HG02623 (cell line): ENCODE measurements at regions not wholly inside any gene's neighbourhood (a gene's known extent, or its start where the extent isn't known, plus 50 kb on each side); places are given as distances from the start of the nearest gene placed in this dataset.
"Not testable (repeated sequence)": the region's sequence is repeated elsewhere in the genome, so short reads cannot be mapped to it uniquely, and the experiment has no call there.

ENCODE experiments used
- ATAC-seq: cut with Tn5 transposase; IDR thresholded peaks from one replicate; pipeline ENCODE4 v1.9.1; 2021; ENCODE audit warnings: moderate library complexity; ENCODE audit not compliant: unreplicated experiment

GRCh38 chr13:105758918-105759860 is 776.3 kb downstream of the EFNB2 start:
- ATAC-seq: no peak

GRCh38 chr13:105740739-105741138 is 794.7 kb downstream of the EFNB2 start:
- no peak for ATAC-seq

- no peak for ATAC-seq
Observed at GRCh38 chr13:105737688-105738087, 797.8 kb downstream of the EFNB2 start.

DNA sequence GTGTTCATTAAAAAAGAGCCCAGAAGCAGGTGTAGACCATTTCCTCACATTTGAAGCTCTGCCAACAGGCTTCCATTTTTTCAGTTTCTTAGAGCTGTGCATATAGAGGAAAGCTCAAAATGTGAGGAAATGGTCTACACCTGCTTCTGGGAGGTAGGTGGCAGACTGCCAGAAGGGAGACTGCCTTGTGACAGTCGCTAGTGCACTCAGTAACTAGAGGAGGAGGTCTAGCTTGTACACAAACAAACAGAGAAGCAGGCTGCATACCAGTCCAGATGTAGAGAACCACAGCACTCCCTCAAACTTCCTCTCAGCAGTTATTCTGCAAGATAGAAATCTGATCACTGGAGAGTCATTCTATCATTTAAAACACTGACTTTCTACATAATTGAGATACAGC is 800.2 kb downstream of the EFNB2 start:
- ATAC-seq: no peak

DNA sequence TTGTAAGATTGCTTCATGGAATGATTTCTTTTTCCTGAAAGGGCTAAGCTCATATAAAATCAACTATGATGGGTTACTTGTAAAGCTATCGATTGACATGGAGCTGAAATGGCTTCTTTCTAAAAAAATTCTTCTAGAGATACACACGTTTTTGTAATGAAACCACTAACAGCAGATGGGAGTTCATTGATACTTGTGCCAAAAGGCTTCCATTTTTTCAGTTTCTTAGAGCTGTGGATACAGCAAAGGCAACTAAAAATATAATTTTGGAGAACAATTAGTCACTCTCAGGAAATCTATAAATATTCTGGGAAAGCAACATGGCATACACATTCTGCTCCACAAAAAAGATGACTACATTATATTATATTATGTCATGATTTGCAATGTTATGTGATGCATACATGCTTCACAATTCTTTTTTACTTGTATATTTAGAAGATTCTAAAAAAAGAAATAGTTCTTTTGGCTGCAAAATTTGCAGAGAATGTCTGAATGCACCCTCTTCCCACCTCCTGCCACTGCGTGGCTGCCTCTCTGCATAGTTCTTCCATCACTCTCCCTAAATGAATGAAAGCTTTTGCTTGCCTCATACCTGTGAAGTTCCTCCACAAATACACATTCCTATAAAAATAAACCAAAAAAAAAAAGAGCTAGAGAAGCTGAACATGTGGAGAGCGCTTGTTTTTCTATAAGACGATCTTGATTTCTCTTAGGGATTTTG is 802.5 kb downstream of the EFNB2 start:
- ATAC-seq: no peak

DNA sequence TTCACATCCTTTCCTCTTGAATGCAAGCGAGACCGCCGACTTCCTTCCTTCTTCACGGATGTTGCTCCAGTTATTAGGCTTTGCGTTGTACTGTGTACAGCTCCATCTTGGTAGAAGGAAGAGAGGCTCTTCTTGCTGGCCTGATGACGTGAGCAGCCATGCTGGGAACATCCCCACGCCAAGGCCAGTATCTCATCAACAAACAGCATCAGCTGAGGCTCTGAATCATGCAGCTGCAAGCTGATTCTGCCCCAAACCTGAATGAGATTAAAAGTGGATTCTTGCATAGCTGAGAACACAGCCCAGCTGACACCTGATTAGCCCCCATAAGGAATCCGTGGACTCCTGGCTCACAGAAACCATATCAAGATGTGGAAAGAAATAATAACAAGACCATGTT is 809.6 kb downstream of the EFNB2 start:
- ATAC-seq: no peak

- no peak for ATAC-seq
Observed at GRCh38 chr13:105721016-105721415, 814.4 kb downstream of the EFNB2 start.

DNA sequence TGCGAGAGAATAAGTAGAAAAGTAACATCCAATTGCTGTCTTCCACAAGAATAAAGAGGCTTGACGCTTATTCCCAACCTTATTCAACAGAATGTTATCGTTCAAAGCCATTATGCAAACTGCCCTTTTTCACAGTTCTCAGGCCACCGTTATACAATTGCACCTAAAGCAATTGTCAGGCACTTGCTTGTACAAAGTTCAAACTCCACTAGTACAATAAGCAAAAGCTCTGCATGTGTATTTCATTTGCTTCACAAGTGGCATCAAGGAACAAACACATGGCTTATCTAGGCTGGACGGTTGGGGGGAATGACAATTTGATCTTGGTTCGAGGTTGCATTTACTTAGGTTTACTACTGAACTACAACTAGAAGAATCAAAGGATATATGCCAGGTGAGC is 815.6 kb downstream of the EFNB2 start:
- ATAC-seq: no peak

DNA sequence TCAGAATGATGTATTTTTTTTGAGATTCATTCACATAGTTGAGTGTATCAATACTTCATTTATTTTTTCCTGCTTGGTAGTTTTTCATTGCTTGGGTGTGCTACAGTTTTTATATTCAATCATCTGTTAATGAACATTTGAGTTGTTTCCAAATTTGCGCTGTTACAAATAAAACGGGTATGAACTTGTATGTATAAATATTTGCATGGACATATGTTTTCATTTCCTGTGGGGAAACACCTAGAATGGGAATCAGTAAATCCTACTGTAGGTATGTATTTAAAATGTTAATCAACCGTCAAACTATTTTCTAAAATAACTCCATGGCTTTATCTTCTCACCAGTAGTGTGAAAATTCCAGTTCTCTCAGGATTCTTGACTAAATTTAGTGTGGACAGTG is 826.3 kb downstream of the EFNB2 start:
- ATAC-seq: no peak

GRCh38 chr13:105703843-105704242 is 831.6 kb downstream of the EFNB2 start:
- no peak for ATAC-seq

GRCh38 chr13:105702441-105702840 is 833.0 kb downstream of the EFNB2 start:
- no peak for ATAC-seq

GRCh38 chr13:105692769-105693168 is 842.7 kb downstream of the EFNB2 start:
- no peak for ATAC-seq

DNA sequence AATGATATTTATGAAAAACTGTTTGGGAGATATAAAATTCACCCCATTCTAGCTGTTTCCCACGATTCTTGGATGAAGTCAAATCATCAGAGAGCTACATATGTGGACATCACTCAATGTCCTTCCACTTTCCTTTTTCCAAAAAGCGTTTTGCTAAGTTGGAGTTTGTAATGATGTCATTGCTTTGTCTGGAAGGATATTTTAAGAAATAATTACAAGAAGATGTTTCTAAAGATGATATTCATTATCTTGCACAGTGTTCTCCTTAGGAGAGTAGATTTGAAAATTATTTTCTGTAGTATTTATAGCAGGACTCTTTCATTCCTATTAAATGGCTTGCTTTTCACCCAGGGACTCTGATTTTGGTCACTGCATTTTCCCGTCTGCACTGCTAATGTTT is 851.2 kb downstream of the EFNB2 start:
- ATAC-seq: no peak

DNA sequence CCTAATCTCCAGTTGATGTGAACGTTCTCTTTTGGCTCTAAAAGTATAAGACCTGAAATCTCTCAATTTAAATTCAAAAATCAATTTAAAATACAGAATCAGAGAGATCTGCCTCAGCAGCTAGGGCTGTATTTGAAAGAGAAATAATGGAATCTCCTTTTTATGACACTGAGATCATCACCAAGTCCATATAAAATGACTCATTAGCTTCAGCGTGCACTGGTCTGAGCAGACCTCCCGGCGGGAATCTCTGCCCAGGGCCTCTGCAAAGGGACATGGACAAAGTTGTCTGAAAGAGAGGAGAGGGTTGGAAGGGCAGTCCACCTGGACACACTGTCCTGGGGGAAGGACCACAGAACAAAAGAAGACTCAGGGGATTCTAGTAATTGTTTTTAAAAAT is 855.6 kb downstream of the EFNB2 start:
- no peak for ATAC-seq

DNA sequence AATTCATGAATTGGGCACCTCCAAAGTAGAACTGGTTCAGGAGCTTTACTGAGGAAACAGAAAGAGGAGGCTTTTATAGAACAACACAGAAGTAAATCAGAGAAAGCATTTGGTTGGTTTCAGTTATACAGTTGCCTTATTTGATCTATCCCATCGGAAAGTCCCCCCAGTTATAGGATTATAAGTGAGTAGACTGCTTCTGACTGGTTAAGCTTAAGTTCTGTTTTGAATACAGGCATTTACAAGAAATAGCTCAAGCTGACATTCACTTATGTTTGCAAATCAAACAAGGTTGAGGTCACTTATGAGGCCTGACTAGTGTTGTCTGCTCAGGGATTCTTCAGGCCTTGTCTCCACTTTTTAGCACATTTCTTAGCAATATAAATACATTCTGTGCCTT is 857.4 kb downstream of the EFNB2 start:
- no peak for ATAC-seq

DNA sequence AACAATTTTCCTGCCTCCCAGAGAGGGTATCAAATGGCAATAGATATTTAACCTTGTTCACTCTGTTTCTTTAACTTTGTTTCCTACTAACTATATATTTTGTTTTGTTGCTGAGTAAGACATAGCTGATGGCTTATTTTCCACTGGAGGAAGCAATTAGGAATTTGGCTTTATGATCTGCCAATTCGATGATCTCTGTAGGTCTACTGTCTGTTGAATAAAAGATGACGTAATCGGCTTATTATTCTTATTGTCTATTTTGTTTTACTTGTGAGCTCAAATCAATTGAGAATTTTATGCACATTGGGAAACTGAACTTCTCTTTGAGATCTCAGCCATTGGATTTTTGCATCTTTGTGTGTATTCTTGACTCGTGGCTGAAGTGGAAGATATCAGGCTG is 862.6 kb downstream of the EFNB2 start:
- no peak for ATAC-seq

- not testable (repeated sequence) for ATAC-seq
Observed at GRCh38 chr13:105671131-105671530, 864.3 kb downstream of the EFNB2 start.

DNA sequence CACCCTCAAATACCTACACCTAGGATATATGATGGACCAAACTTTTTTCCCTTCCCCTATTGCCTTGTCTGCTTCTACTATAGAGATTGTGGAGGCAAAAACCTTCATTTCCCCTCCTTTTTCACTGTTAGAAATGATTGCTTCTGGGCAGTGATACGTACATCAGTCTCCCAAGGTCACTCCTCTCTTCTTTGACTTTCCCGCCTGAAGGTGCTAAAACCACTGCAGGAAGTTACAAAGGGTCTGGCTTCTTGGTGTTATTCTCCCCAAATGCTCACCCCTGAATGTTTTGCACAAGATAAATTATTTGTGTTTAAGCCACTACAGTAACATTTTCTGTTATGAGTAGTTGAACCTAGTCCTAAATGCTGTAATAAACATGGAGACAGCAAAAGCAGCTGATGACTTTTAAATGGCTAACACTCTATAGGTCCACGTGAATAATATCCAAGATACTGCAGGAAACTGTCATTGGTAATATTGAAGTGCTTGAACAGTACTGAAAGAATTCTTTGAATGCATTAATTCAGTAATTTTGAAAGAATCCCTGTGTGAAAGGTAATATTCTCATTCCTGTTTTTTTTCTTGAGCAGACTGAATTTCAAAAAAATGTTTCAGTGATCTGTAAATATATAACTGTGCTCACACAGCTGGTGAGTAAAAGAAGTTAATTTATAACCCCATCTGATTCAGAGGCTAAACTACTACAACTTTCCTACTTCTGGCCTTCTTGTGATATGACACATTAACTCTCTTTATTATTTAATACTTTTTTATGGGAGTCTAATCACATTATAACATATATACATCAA is 865.1 kb downstream of the EFNB2 start:
- no peak for ATAC-seq

GRCh38 chr13:105665284-105665683 is 870.2 kb downstream of the EFNB2 start:
- no peak for ATAC-seq

GRCh38 chr13:105663182-105663581 is 872.3 kb downstream of the EFNB2 start:
- no peak for ATAC-seq

DNA sequence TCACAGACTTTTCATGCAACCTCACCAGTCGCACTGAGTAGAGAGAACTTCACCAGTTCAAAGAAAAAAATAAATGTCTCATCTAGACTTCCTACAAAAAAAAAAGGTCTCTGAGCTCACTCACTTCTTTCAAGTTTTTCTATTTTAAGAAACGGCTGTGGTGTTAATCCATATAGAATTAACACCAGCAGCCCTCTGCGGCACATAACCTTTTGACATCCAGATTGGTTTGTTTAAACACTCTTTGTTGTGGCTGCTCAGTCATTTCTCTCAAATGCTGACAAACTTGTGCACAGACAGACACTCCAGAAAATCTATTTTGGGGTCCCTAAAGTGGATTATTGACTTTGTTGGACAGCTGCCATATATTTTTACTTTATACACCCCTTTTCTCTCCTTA is 874.9 kb downstream of the EFNB2 start:
- ATAC-seq: no peak
